CD4-positive, alpha-beta T cell treated with Interleukin-17A for 1 hour (primary cell): ENCODE measurements at regions not wholly inside any gene's neighbourhood (a gene's known extent, or its start where the extent isn't known, plus 50 kb on each side); places are given as distances from the start of the nearest gene placed in this dataset.

Source experiments
- DNase-seq: peaks from one replicate; pipeline ENCODE4 v3.0.0-alpha.2; 2020

DNA sequence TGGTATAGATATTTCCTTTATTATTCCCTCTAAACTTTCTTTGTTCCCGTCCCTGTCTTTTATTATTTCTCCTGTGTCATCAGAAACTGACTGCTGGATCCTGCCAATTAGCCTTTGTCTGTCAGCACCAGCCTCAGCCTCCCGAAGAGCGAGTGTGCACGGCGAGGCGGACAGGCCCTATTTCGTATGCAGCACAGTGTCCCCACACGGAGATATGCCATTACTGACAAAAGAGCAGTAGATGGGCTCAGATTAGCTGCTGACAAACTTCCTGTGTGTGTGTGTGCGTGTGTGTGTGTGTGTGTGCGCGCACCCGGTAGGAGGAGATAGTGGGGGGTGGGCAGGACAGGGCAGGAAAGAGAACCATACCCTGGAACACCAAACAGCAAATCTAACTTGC is 99.5 kb upstream of the ZFP64 start:
- DNase-seq, result no peak

DNA sequence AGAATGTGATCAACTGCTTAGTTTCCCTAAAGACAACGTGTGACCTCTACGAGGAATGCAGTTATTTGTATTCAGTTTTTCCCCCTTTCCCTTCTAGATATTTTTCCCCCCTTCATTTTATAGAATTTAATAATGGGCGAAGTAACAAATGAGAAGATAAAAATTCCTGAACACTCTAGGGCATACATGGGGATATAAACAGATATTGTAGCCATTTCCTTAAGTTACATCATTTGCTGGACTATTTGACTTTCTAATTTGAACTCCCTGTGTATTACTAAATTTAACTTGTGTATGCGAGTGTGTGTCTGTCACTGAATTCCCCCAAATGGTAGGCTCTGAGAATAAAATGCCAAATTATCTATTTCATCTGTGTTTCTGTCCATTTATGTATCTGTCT is 99.0 kb upstream of the ZFP64 start:
- DNase-seq, result no peak

DNA sequence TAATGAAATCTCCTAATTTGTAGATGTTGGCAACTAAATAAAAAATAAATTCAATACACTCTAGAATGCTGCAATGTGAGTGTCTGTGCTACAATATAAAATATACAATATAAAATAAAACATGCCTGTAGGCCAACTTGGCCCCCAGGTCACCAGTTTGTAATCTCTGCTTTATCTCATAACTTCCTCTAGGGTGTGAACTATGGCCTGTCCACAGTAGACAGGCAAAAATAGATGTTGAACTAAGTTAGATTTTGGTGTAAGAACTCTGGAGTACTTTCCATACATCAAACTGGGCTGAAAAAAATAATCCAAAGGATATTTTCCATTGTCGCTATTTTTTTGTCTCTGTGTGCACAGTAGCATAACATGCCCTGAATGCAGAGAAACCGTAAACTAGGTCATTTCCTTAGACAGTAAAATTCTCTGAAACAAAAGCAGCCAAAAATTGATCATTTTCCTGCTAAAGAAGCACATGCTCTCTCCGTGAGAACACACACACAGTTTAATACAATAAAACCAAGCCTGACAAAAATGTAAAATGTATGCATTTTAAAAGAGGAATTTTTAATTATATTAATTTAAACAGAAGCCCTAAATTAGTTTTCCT is 98.5 kb upstream of the ZFP64 start:
- no peak for DNase-seq

DNA sequence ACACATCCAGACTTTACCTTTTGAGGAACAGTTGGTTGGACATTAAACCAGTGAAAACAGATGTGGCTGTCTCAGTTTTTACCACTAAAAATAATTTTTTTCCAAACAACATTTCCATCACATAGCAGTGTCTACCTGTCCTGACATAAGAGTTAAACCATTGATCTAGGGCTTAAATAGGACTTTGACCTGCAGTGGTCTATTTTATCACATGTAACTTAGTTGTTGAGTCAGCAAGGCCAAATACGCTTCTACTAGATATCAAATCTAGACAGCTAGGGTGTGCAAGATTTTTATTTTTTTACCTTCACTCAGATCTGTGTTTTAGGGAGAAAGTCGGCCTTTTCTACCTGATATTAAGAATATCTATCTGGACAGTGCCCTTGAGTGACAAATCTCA is 88.8 kb upstream of the ZFP64 start:
- no peak for DNase-seq

DNA sequence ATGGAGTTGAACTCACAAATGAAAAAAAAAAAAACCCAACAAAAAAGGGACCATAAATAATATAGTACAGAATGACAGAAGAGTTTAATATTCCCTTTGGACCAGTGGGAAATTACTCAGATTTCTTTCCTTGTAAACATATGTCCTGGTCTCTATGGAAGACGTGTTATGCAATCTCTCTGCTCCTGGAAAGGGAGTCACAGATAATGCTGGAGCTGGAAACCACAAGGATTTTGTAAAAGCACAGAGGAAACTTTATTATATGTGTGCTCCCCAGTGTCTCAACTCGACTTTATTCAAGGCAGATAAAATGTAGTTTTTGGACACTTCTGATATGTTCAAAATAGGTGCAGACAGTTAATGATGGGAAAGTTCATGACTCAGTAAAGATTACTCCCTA is 88.1 kb upstream of the ZFP64 start:
- DNase-seq, result no peak

GRCh38 chr20:52275181-52275691 is 83.7 kb upstream of the ZFP64 start:
- DNase-seq, result no peak

- no peak for DNase-seq
Measured at GRCh38 chr20:52270696-52271095, 79.1 kb upstream of the ZFP64 start.

DNA sequence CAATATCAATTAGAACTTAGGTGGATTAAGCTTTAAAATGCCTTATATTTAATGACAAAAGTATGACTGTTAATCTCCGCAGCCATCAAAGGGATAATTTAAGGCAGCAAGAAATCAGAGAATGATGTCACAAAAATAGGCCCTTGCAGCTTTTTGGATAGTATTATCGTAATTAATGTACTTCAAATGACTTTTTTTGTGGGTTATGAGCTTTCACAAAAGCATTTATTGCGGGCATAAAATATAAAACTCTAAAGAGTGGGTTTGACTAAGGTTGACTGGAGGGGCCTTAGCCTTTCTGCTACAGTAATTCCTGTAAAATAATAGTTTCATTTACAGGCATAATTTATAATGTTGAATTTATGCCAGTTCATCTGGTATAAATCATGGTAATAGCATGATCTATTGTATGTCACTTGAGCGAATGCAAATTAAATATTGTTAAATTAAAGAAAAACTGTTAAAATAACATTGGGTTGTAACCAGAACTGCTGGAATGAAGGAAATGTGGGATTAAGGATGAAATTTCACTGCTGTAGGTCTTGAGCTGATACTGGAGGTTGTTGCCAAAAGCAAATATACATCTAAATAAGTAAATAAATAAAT is 78.5 kb upstream of the ZFP64 start:
- no peak for DNase-seq

- DNase-seq, result no peak
Measured at GRCh38 chr20:52269321-52269720, 77.7 kb upstream of the ZFP64 start.

- DNase-seq, result no peak
Measured at GRCh38 chr20:52268184-52268749, 76.7 kb upstream of the ZFP64 start.

DNA sequence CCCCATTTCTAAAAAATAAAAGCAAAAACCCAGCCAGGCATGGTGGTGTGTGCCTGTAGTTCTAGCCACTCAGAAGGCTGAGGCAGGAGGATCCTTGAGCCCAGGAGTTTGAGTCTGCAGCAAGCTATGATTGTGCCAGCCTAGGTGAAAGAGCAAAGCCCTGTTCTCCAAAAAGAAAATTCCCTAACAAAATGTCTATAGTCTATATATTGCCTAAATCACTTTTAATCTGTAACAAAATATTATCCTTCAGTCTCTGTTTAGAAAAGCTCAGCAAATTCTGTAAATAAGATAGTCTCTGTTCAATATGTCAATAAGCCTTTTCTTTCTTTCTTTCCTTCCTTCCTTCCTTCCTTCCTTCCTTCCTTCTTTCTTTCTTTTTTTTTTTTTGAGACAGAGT is 75.8 kb upstream of the ZFP64 start:
- DNase-seq, result no peak

- DNase-seq, result no peak
Measured at GRCh38 chr20:52263757-52264156, 72.2 kb upstream of the ZFP64 start.

DNA sequence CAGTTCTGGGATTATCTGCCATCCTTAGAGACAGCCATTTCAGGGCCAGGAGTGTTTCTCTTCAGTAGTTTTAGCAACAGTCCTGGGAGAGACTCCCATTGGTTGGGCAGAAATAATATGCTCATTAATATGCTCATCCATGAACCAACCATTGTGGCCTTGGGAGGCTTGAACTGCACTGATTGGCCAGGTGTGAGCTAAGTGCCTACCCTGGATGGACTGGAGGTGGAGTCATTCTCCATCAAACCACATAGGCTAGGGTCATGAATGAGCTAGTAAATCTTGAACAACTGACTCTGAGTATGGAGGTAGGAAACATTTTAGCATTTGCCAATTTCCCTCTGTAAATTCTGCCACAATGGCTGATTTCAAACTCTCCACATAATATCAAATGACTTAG is 70.2 kb upstream of the ZFP64 start:
- no peak for DNase-seq

DNA sequence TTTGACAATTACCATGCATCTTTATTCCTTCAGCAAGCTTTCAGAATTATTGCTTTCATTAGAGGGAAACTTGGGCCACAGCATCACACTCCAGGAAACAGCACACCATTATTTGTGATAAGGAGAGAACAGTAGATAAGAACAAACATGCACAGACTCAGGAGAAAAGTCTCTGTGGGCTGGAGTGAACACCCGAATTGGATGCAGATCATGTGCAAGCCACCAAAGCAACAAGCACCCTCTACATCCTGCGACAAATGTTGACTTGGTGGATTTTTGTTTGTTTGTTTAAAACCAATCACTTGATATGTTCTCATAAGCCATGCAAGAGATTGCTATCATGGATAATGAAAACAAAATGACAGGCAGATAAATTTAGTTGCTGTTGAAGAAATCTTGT is 67.7 kb upstream of the ZFP64 start:
- DNase-seq, result no peak

DNA sequence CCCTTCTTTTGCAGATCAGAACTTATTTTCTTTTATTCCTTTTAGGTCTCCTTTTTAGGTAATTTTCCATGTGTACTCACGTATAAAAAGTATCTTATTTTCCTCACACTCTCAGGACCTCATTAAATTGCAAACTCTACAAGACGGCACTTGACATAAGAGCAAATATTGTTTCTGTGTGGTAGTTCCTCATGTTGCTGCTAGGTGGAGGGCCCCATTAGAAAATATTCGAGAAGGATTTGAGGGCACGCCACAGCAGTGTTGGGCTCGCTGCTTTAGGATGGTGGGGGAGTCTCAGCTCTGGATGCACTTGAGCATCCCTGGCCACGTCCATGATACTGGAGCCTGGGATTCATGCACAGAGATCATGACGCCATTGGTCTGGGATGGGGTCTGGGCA is 64.9 kb upstream of the ZFP64 start:
- DNase-seq, result no peak

DNA sequence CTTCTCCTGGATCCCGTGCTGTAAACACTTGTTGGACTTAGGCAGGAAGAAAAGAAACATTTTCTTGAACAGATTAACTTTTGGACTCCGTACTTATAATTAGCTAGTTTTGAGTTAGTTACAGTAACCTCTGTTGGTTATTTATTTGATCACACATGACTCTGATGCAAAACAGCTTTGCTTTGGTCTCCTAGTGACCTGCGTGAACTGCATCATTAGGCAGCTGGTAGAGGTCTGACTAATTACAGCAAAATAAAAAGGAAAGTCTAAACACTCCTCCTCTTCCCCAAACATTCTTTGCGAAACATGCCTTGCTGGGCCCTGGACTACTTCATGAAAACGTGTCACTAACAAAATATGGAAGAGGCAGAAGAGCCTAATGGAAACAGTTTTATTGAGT is 61.1 kb upstream of the ZFP64 start:
- DNase-seq, result no peak

DNA sequence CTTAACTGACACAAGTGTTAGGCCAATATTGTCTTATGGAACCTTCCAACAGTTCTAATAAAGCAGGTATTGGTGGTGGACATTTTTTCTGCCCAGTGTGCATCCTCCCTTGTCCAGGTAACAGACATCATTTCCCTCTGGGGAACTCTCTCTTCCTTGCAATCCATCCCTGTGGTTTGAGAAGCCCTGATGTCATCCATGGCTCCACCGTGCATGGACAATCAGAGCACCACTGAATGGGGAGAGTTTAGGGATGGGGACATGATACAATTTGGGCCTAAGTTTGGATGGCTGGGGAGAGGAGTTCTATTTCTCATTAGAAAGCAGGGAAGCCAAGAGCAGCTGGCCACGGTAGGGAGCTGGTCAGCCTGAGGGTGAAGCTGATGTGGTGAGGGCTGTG is 60.2 kb upstream of the ZFP64 start:
- DNase-seq, result no peak

- DNase-seq, result no peak
Measured at GRCh38 chr20:52251136-52251700, 59.6 kb upstream of the ZFP64 start.

GRCh38 chr20:52247548-52247947 is 56.0 kb upstream of the ZFP64 start:
- DNase-seq, result no peak

DNA sequence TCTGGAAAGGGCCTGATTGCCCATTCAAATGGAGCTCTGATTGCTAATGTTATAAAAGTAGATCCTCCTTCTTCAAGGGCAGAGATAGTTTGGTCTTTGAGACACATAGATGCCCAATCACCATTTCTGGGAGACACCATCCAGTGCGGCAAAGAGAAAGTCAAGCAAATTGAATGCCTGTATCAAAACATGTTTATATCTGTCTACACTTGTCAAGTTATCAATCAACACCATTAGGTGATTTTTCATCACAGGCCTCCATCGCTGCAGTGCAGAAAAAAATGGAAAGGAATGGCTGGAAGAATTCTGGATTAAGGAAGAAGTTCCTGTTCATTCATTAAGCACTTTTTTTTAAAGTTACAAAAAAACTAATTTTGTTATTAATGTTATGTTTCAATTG is 54.8 kb upstream of the ZFP64 start:
- DNase-seq, result no peak

DNA sequence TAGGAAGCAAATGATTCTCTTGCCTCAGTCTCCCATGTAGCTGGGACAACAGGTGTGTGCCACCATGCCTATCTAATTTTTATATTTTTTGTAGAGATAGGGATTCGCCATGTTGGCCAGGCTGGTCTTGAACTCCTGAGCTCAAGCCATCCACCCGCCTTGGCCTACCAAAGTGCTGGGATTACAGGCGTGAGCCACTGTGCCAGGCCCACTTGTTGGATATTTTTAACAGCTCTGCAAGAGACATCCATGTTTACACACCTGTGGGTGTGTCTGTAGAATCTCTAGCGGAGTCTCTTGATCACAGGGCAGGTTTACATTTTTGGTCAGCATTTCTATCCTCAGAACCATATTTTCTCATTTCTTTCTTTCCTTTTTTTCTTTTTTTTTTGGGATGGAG is 53.1 kb upstream of the ZFP64 start:
- no peak for DNase-seq

- DNase-seq, result peak; percentile 45
Measured at GRCh38 chr20:52242237-52243230, 51.0 kb upstream of the ZFP64 start.
